BLaER1 treated with 17β-estradiol and CSF1 and Interleukin-3, amounts not matched to agents 10 nM and 100 nM (cell line): ENCODE measurements at regions not wholly inside any gene's neighbourhood (a gene's known extent, or its start where the extent isn't known, plus 50 kb on each side); places are given as distances from the start of the nearest gene placed in this dataset.

Experiments
- H3K27ac ChIP-seq, 11 experiments: shearing (Covaris generic); formaldehyde crosslinking; 2 replicates each; pipeline ENCODE4 v1.8.1; 2022
- H3K27me3 ChIP-seq, 11 experiments: shearing (Covaris generic); formaldehyde crosslinking; 2 replicates each; pipeline ENCODE4 v1.8.1; 2022
- H3K36me3 ChIP-seq, 11 experiments: shearing (Covaris generic); formaldehyde crosslinking; 2 replicates each; pipeline ENCODE4 v1.8.1; 2022
- H3K4me1 ChIP-seq, 10 experiments: shearing (Covaris generic); formaldehyde crosslinking; 2 replicates each; pipeline ENCODE4 v1.8.1; 2022
- H3K4me2 ChIP-seq, 11 experiments: shearing (Covaris generic); formaldehyde crosslinking; 2 replicates each; pipeline ENCODE4 v1.8.1; 2022
- H3K4me3 ChIP-seq, 10 experiments: shearing (Covaris generic); formaldehyde crosslinking; 2 replicates each; pipeline ENCODE4 v1.8.1; 2022
- H3K9ac ChIP-seq, 11 experiments: shearing (Covaris generic); formaldehyde crosslinking; 2 replicates each; pipeline ENCODE4 v1.8.1; 2022
- H3K9me3 ChIP-seq, 11 experiments: shearing (Covaris generic); formaldehyde crosslinking; replicated peaks in 1 of 11; 2 replicates each; pipeline ENCODE4 v1.8.1; 2022
- H4K20me1 ChIP-seq, 11 experiments: shearing (Covaris generic); formaldehyde crosslinking; 2 replicates each; pipeline ENCODE4 v1.8.1; 2022
- Cebpa-rat ChIP-seq, 11 experiments: shearing (Covaris generic); IDR thresholded peaks; 2 replicates each; pipeline ENCODE4 v1.8.1; 2022

DNA sequence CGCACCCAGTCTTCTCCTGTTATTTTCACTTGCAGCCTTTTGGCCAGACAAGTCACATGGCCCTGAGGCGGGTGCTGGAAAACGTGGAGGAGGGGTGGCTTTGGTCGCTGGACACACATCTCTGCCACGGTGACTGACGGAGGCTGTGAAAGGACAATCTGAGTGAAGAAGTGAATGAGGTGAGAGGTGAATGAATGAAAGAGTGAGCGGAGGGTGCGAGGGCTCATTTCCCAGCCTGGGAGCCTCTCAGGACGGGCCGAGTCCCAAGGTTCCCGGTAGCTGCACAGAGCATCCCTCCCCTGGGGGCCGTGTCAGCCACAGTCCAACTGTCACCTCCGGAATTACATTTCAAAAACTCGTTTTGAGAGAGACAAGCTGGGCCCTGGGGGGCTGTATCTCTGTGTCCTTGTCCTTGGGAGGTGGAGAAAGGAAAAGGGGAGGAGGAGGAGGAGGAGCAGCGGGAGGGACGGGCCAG, 89.6 kb downstream of the UBIAD1 start:
- peaks cover 0 to 8% (median 5%) of the 10 kb centered on the region in 11 experiments; a peak in 6 of 22 replicates for H3K9me3 ChIP-seq
- H3K4me3 ChIP-seq, result peak overlapping the region in 2 of 10 experiments; percentile 6 to 31; a peak in 1 of 20 replicates
- H3K4me1 ChIP-seq, result peaks cover 13 to 74% (median 54%) of the 10 kb centered on the region in 10 experiments
- H3K9ac ChIP-seq, result peak overlapping the region in 6 of 11 experiments; percentile 14 to 62 (median 33); a peak in 7 of 22 replicates
- H3K36me3 ChIP-seq, result no peaks in the 10 kb centered on the region
- H3K27ac ChIP-seq, result peak overlapping the region in 7 of 11 experiments; percentile 5 to 64 (median 54); a peak in 9 of 22 replicates
- H3K27me3 ChIP-seq, result peaks cover 0 to 5% (median 0%) of the 10 kb centered on the region in 11 experiments; a peak in 1 of 22 replicates
- H4K20me1 ChIP-seq, result no peaks in the 10 kb centered on the region
- H3K4me2 ChIP-seq, result peak overlapping the region; percentile 58 to 90 (median 79)
- no peak; a peak in 1 of 22 replicates for TF ChIP-seq Cebpa-rat (IDR thresholded peaks at IDR 0.05)

GRCh38 chr1:11364170-11364569, 91.2 kb downstream of the UBIAD1 start:
- TF ChIP-seq Cebpa-rat (IDR thresholded peaks at IDR 0.05), result no peak

DNA sequence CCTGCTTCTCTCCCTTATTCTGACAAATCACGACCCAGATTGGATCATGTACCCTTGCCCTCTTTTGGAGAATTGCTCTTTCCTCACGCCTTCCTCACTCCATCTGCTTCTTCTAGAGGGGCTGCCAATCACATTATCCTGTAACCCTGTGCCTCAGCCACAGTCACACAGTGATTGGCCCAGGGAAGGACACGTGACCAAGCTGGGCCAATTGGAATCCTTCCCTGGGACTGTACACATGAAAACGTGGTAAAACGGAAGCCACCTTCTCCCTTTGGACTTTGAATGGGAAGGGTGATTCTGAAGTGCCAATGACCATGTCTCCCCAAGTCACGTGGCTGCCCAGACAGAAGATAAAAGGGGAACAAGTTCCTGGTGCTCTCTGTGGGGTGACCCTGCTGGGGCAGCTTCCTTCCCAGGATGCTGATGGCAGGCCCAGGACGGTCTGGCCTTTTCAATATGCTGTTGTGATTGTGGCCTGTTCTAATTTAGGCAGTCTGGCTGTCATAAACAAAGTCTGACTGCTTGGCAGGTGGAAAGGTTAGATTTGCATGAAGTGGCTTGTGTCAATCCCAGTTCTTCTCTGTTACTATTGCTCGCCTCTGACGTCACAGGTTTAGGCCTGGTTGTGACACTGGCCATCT, 92.9 kb downstream of the UBIAD1 start:
- Histone ChIP-seq H3K4me2 (peak overlapping the region in 7 of 11 experiments; percentile 0 to 86 (median 31); a peak in 9 of 22 replicates), H3K4me3 (no peak overlapping the region), H3K9ac (no peak overlapping the region), H3K4me1 (peaks cover 13 to 56% (median 46%) of the 10 kb centered on the region in 10 experiments), H3K27me3 (peaks cover 0 to 5% (median 0%) of the 10 kb centered on the region in 11 experiments; a peak in 1 of 22 replicates), H3K36me3 (no peaks in the 10 kb centered on the region), H3K27ac (peak overlapping the region in 3 of 11 experiments; percentile 21 to 34 (median 33); a peak in 3 of 22 replicates), H3K9me3 (peaks cover 0 to 8% (median 5%) of the 10 kb centered on the region in 11 experiments; a peak in 6 of 22 replicates), H4K20me1 (no peaks in the 10 kb centered on the region)
- TF ChIP-seq Cebpa-rat (IDR thresholded peaks at IDR 0.05), result no peak

More at GRCh38 chr1:11364170-11364569, 91.2 kb downstream of the UBIAD1 start:
- peak overlapping the region in 9 of 11 experiments; percentile 63 to 90 (median 80); a peak in 18 of 22 replicates for H3K4me2 ChIP-seq
- H3K4me1 ChIP-seq, result peaks cover 13 to 62% (median 47%) of the 10 kb centered on the region in 10 experiments
- peaks cover 0 to 5% (median 0%) of the 10 kb centered on the region in 11 experiments; a peak in 1 of 22 replicates for H3K27me3 ChIP-seq
- H3K36me3 ChIP-seq, result no peaks in the 10 kb centered on the region
- H3K9me3 ChIP-seq, result peaks cover 0 to 8% (median 5%) of the 10 kb centered on the region in 11 experiments; a peak in 6 of 22 replicates
- H4K20me1 ChIP-seq, result no peaks in the 10 kb centered on the region
- peak overlapping the region in 1 of 11 experiments; percentile 25; a peak in 1 of 22 replicates for H3K9ac ChIP-seq
- H3K27ac ChIP-seq, result peak overlapping the region in 4 of 11 experiments; percentile 24 to 53 (median 36); a peak in 3 of 22 replicates
- no peak overlapping the region for H3K4me3 ChIP-seq

GRCh38 chr1:11373029-11373894, 100.3 kb downstream of the UBIAD1 start:
- no peak overlapping the region for H3K4me3 ChIP-seq
- peaks cover 5 to 44% (median 37%) of the 10 kb centered on the region in 10 experiments; a peak in 19 of 20 replicates for H3K4me1 ChIP-seq
- H3K27ac ChIP-seq, result peak overlapping the region in 4 of 11 experiments; percentile 74 to 88 (median 83); a peak in 8 of 22 replicates
- no peaks in the 10 kb centered on the region for H3K36me3 ChIP-seq
- no peak overlapping the region; a peak in 2 of 22 replicates for H3K9ac ChIP-seq
- H3K9me3 ChIP-seq, result no peaks in the 10 kb centered on the region
- peak overlapping the region in 9 of 11 experiments; percentile 57 to 98 (median 89); a peak in 16 of 22 replicates for H3K4me2 ChIP-seq
- H3K27me3 ChIP-seq, result no peaks in the 10 kb centered on the region
- no peak for TF ChIP-seq Cebpa-rat (IDR thresholded peaks at IDR 0.05)
- 0 out of 22 replicates have a peak, but pooled peaks cover 0 to 6% (median 0%) of the 10 kb centered on the region in 11 experiments for H4K20me1 ChIP-seq

DNA sequence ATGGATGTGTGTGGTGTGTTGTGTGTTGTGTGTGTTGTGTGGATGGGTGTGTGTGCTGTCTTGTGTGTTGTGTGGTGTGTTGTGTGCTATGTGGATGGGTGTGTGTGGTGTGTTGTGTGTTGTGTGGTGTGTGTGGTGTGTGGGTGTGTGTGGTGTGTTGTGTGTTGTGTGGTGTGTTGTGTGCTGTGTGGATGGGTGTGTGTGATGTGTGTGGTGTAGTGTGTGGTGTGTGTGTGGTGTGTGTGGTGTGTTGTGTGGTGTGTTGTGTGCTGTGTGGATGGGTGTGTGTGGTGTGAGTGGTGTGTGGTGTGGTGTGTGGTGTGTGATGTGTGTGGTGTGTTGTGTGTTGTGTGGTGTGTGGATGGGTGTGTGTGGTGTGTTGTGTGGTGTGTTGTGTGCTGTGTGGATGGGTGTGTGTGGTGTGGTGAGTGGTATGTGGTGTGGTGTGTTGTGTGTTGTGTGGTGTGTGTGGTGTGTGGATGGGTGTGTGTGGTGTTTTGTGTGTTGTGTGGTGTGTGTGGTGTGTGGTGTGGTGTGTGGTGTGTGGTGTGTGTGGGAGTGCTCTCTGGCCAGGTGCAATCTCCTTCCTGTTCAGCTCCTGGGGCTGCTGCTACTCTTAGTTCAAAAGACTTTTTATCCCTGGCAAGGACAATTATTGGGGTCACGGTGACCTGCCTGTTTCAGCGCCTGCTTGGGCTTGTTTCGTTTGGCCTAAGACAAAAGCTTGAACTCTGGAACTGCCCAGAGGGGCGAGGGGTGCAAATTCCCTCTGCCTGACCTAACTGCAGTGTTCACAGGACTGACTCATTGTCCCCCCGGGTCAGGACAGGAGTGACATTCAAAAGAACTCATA, 101.1 kb downstream of the UBIAD1 start:
- Histone ChIP-seq H3K36me3 (no peaks in the 10 kb centered on the region), H3K4me1 (peaks cover 5 to 44% (median 37%) of the 10 kb centered on the region in 10 experiments; a peak in 19 of 20 replicates), H4K20me1 (0 out of 22 replicates have a peak, but pooled peaks cover 0 to 6% (median 0%) of the 10 kb centered on the region in 11 experiments), H3K4me3 (no peak overlapping the region), H3K9me3 (no peaks in the 10 kb centered on the region), H3K27me3 (no peaks in the 10 kb centered on the region), H3K27ac (peak overlapping the region in 7 of 11 experiments; percentile 1 to 88 (median 74); a peak in 13 of 22 replicates), H3K9ac (peak overlapping the region in 5 of 11 experiments; percentile 17 to 77 (median 71); a peak in 6 of 22 replicates), H3K4me2 (peak overlapping the region in 10 of 11 experiments; percentile 45 to 98 (median 88); a peak in 18 of 22 replicates)
- TF ChIP-seq Cebpa-rat (IDR thresholded peaks at IDR 0.05), result no peak

- peaks cover 5 to 44% (median 37%) of the 10 kb centered on the region in 10 experiments; a peak in 19 of 20 replicates for H3K4me1 ChIP-seq
- H3K9ac ChIP-seq, result peak overlapping the region in 5 of 11 experiments; percentile 17 to 77 (median 71); a peak in 6 of 22 replicates
- H3K36me3 ChIP-seq, result no peaks in the 10 kb centered on the region
- H3K27ac ChIP-seq, result peak overlapping the region in 6 of 11 experiments; percentile 35 to 88 (median 77); a peak in 9 of 22 replicates
- peak overlapping the region in 10 of 11 experiments; percentile 45 to 98 (median 88); a peak in 18 of 22 replicates for H3K4me2 ChIP-seq
- TF ChIP-seq Cebpa-rat (IDR thresholded peaks at IDR 0.05), result no peak
- H3K4me3 ChIP-seq, result no peak overlapping the region
- no peaks in the 10 kb centered on the region for H3K27me3 ChIP-seq
- no peaks in the 10 kb centered on the region for H3K9me3 ChIP-seq
- 0 out of 22 replicates have a peak, but pooled peaks cover 0 to 6% (median 0%) of the 10 kb centered on the region in 11 experiments for H4K20me1 ChIP-seq
Measured at GRCh38 chr1:11374748-11375110, 101.7 kb downstream of the UBIAD1 start.

DNA sequence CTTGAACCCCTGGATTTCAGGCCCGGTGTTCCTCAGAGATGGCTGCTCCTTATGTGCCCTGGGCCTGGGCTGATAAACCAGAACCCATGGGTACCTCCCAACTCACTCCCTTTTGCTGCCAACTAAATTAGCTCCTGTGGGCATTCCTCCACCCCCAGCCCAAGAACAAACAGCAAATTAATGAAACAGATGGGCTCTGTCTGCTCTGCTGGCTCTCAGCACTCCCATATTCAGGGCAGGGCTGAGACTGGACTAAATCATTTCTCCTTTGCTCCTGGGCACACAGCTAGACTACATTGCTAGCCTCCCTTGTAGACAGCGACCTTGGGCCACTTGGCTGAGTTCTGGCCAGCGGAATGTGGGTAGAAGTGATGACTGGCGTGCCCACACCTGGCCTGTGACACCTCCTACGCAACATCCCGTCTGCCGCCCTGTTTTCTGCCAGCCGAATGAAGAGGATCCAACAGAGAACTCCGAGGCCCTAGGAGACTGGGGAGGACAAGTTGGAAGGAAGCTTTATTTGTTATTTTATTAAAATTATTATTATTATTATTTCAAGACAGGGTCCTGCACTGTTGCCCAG, 101.9 kb upstream of the DISP3 start:
- Histone ChIP-seq H3K4me1 (peaks cover 5 to 44% (median 37%) of the 10 kb centered on the region in 10 experiments; a peak in 19 of 20 replicates), H3K9me3 (peaks cover 6 to 14% (median 10%) of the 10 kb centered on the region in 11 experiments; a peak in 14 of 22 replicates), H3K27ac (peak overlapping the region in 5 of 11 experiments; percentile 34 to 86 (median 74); a peak in 8 of 22 replicates), H4K20me1 (0 out of 22 replicates have a peak, but pooled peaks cover 0 to 6% (median 0%) of the 10 kb centered on the region in 11 experiments), H3K4me2 (peak overlapping the region in 8 of 11 experiments; percentile 19 to 98 (median 90); a peak in 14 of 22 replicates), H3K27me3 (no peaks in the 10 kb centered on the region), H3K4me3 (no peak overlapping the region), H3K9ac (peak overlapping the region in 3 of 11 experiments; percentile 39 to 67 (median 60); a peak in 5 of 22 replicates), H3K36me3 (no peaks in the 10 kb centered on the region)
- no peak for TF ChIP-seq Cebpa-rat (IDR thresholded peaks at IDR 0.05)
